Fibroblast of skin of right quadriceps (primary cell): ENCODE measurements at regions not wholly inside any gene's neighbourhood (a gene's known extent, or its start where the extent isn't known, plus 50 kb on each side); places are given as distances from the start of the nearest gene placed in this dataset.
A peak's percentile ranks its signal among the peaks of the same experiment; 100 is the strongest.

Source experiments
- DNase-seq: peaks from one replicate; pipeline ENCODE4 v3.0.0-alpha.2; 2013

GRCh38 chr3:24773798-24774197, 279.1 kb upstream of the THRB start:
- DNase-seq, result peak; percentile 63

GRCh38 chr3:24780991-24781390, 286.3 kb upstream of the THRB start:
- DNase-seq, result no peak

GRCh38 chr3:24781454-24781853, 286.8 kb upstream of the THRB start:
- DNase-seq, result no peak

- no peak for DNase-seq
Observed at GRCh38 chr3:24793896-24794295, 299.2 kb upstream of the THRB start.

- no peak for DNase-seq
Observed at GRCh38 chr3:24802614-24803013, 308.0 kb upstream of the THRB start.

DNA sequence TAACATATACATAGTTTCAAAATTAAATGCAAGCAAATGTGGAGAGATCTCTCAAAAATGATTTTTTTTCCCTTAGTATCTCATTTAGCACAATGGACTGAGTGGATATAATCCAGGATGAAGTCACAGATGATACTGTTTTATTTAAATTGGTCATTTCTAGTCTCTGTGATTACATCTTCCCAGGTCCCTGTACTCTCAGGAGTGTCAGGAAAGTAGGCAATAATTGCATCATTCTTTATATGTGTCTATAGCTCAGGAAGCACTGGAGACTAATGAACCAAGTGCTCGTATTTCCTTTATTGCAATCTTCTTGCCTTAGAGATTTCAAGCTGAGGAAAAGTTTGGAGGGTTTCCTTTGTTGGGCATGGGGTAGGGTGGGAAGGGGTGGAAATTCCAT, 309.4 kb upstream of the THRB start:
- no peak for DNase-seq

DNA sequence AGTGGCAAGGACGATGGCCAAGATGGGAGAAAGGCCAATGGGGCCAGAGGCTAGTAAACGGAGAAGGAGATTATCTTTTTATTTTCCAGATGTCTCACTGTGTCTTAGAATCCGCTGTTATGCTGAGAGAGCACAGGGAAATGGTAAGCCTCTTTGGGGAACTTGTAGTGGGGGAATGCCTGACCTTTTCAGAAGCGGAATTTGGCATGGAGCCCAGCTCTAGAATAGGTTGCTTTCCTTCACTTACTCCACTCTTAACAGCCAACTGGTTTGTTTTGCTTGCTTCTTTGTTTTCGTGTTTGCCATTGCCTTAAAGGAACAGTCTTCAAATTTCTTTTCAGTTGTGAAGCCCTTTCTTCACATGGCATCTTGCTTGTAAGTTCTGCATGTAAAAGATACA, 316.2 kb upstream of the THRB start:
- no peak for DNase-seq

DNA sequence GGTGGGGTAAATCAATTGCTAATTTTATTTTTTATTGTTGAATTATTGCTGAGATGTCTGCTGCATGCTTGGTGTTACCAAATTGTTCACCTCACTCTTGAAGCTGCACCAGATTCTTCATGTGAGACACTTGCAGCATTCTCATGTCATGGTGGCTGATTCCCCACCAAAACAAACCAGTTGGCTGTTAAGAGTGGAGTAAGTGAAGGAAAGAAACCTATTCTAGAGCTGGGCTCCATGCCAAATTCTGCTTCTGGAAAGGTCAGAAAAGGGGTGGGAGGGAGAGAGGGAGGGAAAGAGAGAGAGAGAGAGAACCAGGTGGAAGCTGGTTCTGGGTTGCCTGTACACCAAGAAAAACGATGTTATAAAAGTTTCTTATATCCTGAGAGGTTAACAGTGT, 317.5 kb upstream of the THRB start:
- no peak for DNase-seq

GRCh38 chr3:24818055-24818454, 323.4 kb upstream of the THRB start:
- DNase-seq, result no peak

- DNase-seq, result no peak
Observed at GRCh38 chr3:24828011-24828410, 333.4 kb upstream of the THRB start.

DNA sequence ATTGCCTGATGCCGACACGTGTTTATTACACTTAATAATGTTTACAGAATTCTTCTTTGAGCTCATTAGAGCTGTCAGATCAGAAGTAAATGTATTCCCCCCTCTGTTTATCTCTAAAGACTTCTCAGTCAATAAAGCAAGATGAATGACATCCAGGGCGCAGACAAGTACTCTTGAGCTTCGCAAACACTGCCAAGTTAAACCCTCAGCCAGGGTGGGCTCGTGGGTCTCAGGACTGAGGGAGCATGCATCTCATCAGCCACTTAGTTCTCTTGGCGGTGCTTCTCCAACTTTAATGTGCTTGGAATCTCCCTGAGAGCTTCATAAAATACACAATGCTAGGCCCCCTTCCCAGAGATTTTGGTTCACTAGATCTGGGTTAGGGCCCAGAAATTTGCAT, 333.9 kb upstream of the THRB start:
- no peak for DNase-seq

- peak; percentile 9 for DNase-seq
Observed at GRCh38 chr3:24829011-24829581, 334.4 kb upstream of the THRB start.

DNA sequence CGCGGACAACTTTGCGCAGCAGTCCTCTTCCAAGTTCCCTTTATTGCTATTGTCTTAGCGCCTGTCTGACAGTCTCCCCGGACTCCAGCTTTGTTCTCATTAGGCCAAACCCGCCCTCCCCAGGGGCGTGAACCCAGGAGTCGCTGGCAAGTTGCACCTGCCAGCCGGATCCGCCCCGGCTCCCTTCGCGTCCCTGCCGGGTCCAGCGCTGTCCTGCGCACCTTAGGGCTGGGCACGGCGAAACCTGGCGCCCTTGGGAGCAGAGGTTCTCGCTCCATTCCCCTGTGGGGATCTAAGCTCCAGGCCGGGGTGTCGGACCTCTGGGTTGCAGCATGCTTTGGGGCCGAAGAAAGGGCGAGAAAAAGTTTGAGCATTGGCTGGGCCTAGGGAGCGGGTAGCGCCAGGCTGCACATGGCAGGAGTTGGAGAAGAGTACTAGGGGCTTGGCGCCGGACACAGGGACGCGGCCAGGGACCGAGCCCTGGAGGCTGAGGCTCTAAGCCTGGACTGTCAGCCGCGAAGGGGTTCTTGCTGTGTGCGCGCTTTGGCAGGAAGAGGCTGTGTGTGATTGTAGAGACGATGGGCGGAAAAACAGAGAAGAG, 335.1 kb upstream of the THRB start:
- peak; percentile 3 for DNase-seq

GRCh38 chr3:24830230-24831152, 335.8 kb upstream of the THRB start:
- DNase-seq, result no peak

- no peak for DNase-seq
Observed at GRCh38 chr3:24831221-24831620, 336.6 kb upstream of the THRB start.

DNA sequence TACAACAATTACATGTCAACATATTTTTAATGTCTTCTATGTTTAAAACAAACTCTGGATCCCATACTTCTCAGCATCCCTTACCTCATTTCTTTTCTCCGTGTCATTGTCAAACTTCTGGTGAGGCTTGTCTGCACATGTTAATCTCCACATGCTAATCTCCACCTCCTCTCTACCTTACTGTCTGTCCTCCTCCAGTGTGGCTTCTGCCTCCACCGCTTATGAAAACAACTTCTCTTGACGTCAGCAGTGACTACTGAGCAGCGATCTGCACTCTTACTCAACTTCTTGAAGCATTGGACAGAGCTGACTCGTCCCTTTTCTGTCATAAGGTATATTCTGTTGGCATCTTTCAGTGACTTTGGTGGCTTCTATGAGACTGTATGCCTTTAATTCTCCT, 338.2 kb upstream of the THRB start:
- no peak for DNase-seq

DNA sequence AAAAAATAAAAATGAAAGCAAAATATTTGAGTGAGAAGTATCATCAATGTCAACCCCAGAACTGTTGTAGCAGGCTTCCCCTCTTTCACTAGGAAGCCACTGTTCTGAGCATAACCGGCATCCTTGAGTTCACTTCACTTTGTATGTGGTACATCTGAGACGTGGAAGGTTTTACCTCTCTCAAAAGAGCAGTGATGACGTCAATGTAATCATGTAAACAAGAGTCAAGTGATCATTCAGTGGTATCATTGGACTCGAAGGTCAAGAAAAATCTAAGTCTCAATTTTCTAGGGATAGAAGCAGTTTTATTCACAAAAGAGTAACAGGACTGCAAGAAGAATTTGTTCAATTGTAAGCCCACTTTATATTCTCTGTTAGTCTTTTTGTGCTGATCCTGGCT, 339.8 kb upstream of the THRB start:
- no peak for DNase-seq

- no peak for DNase-seq
Observed at GRCh38 chr3:24835510-24835909, 340.9 kb upstream of the THRB start.

DNA sequence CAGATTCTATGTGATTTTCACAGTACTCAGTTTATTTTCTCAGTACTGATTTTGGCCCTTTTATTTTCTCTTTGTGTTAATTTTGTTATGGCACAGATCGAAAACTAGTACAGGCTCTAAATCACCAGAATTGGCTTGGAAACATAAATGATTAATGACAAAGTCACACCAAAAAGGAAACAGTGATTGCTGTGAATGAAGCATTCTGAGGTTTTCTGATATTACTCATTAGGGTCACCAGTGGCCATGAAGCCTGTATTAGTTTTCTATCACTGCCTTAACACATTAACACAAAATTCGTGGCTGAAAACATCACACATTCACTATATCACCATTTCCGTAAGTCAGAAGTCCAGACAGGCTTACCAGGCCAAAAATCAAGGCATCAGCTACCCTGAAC, 343.0 kb upstream of the THRB start:
- no peak for DNase-seq

DNA sequence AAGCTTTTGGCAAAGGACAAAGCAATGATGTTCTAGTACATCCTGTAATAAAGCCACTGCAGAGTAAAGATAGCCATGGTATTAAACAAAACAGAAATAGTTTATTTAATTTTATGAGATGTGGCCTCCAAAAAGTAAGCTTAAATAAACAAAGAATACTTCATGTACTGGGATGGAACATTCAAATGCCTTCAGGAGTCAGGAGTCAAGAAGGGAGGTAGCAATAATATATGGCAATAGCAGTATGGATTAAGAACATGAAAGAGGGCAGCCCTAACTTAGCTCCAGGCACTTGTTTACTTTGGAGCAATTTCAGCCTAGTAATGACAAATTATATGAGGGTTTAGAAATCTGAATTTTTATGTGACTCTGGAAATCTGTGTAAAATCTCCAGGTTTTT, 343.9 kb upstream of the THRB start:
- DNase-seq, result no peak

- DNase-seq, result no peak
Observed at GRCh38 chr3:24843955-24844354, 349.3 kb upstream of the THRB start.

GRCh38 chr3:24845524-24846155, 351.0 kb upstream of the THRB start:
- no peak for DNase-seq

- no peak for DNase-seq
Observed at GRCh38 chr3:24846286-24846860, 351.7 kb upstream of the THRB start.
